ENCODE measurements at regions not wholly inside any gene's neighbourhood (a gene's known extent, or its start where the extent isn't known, plus 50 kb on each side); places are given as distances from the start of the nearest gene placed in this dataset.
"Not testable (repeated sequence)": the region's sequence is repeated elsewhere in the genome, so short reads cannot be mapped to it uniquely, and the experiment has no call there.

GRCh38 chr3:18124501-18124900 lies 300.6 kb downstream of the SATB1 start:
- no peak for DNase-seq (ENCODE audit: low read depth)

GRCh38 chr3:18122264-18122663 lies 302.9 kb downstream of the SATB1 start:
- no peak for DNase-seq (ENCODE audit: low read depth)

- no peak for DNase-seq (ENCODE audit: low read depth)
Measured at GRCh38 chr3:18121020-18121419, 304.1 kb downstream of the SATB1 start.

- no peak for DNase-seq (ENCODE audit: low read depth)
Measured at GRCh38 chr3:18119866-18120265, 305.3 kb downstream of the SATB1 start.

- DNase-seq (ENCODE audit: low read depth): no peak
Measured at GRCh38 chr3:18114894-18115293, 310.2 kb downstream of the SATB1 start.

GRCh38 chr3:18113417-18113816 lies 311.7 kb downstream of the SATB1 start:
- no peak for DNase-seq (ENCODE audit: low read depth)

- DNase-seq (ENCODE audit: low read depth): no peak
Measured at GRCh38 chr3:18112674-18113375, 312.3 kb downstream of the SATB1 start.

GRCh38 chr3:18111796-18112232 lies 313.3 kb downstream of the SATB1 start:
- DNase-seq (ENCODE audit: low read depth): no peak

GRCh38 chr3:18103591-18103990 lies 321.5 kb downstream of the SATB1 start:
- DNase-seq (ENCODE audit: low read depth): no peak

GRCh38 chr3:18100121-18100520 lies 325.0 kb downstream of the SATB1 start:
- no peak for DNase-seq (ENCODE audit: low read depth)

- DNase-seq (ENCODE audit: low read depth): no peak
Measured at GRCh38 chr3:18099611-18100010, 325.5 kb downstream of the SATB1 start.

- peak; percentile 13 for DNase-seq (ENCODE audit: low read depth)
Measured at GRCh38 chr3:18098960-18099587, 326.1 kb downstream of the SATB1 start.

- no peak for DNase-seq (ENCODE audit: low read depth)
Measured at GRCh38 chr3:18097989-18098388, 327.1 kb downstream of the SATB1 start.

- no peak for DNase-seq (ENCODE audit: low read depth)
Measured at GRCh38 chr3:18097473-18097872, 327.7 kb downstream of the SATB1 start.

GRCh38 chr3:18092726-18093125 lies 332.4 kb downstream of the SATB1 start:
- no peak for DNase-seq (ENCODE audit: low read depth)

GRCh38 chr3:18090377-18090776 lies 334.8 kb downstream of the SATB1 start:
- no peak for DNase-seq (ENCODE audit: low read depth)

- DNase-seq (ENCODE audit: low read depth): no peak
Measured at GRCh38 chr3:18087988-18088387, 337.2 kb downstream of the SATB1 start.

- DNase-seq (ENCODE audit: low read depth): no peak
Measured at GRCh38 chr3:18086760-18087159, 338.4 kb downstream of the SATB1 start.

- DNase-seq (ENCODE audit: low read depth): no peak
Measured at GRCh38 chr3:18086078-18086477, 339.1 kb downstream of the SATB1 start.

- DNase-seq (ENCODE audit: low read depth): no peak
Measured at GRCh38 chr3:18085429-18085828, 339.7 kb downstream of the SATB1 start.

- not testable (repeated sequence) for DNase-seq (ENCODE audit: low read depth)
Measured at GRCh38 chr3:18083273-18083590, 340.8 kb upstream of the TBC1D5 start.

GRCh38 chr3:18082551-18083272 lies 340.3 kb upstream of the TBC1D5 start:
- DNase-seq (ENCODE audit: low read depth): no peak

GRCh38 chr3:18080198-18080689 lies 337.8 kb upstream of the TBC1D5 start:
- DNase-seq (ENCODE audit: low read depth): no peak

Data from stimulated activated CD8-positive, alpha-beta memory T cell treated with anti-CD3 and anti-CD28 coated beads, Interleukin-7, amount 100 ng/mL, for 24 hours (primary cell).